HUDEP-2 (cell line): ENCODE measurements at regions not wholly inside any gene's neighbourhood (a gene's known extent, or its start where the extent isn't known, plus 50 kb on each side); places are given as distances from the start of the nearest gene placed in this dataset.

Experiments used
- DNase-seq, 76 experiments: peaks; one replicate each; lab custom pipeline; 2025; ENCODE audit not compliant: unreplicated experiment in 76 of 76; lab: John Stamatoyannopoulos, UW

DNA sequence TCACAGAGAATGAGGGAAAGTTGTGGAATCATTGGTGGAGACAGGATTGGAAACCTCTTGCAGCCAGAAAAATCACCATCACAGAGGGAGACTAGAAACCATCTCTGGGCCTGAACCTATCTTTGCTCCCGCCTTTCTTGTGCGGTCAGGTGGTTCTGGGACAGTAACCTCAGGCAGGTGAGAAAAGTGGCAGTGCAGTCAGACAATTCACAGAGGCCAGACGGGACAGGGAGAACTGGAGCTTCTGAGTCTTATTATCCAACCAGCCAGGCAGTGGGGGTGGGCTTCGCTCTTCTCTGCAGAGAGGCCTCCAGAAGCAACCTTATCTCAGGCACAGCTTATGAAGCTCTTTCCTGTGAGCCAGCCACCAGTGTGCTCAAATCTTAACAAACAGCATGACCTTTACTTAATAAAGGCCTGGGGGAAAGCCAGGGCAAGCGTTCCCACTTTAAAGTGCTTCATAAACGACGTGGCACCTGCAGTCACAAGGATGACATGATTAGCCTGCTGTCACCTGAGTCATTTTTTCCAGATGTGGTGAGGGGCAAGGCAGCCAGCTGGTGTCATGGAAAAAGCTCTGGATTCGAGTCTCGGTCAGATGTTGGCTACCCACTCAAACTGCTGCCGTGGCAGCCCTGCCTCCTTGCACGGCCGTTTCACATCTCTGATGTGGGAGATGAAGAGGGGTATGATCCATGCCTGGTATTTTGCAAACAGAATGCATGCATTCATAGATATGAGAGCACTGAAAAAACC is 109.7 kb downstream of the B3GNT2 start:
- peak in 10 of 76 experiments; percentile 12 to 62 (median 31) for DNase-seq

DNA sequence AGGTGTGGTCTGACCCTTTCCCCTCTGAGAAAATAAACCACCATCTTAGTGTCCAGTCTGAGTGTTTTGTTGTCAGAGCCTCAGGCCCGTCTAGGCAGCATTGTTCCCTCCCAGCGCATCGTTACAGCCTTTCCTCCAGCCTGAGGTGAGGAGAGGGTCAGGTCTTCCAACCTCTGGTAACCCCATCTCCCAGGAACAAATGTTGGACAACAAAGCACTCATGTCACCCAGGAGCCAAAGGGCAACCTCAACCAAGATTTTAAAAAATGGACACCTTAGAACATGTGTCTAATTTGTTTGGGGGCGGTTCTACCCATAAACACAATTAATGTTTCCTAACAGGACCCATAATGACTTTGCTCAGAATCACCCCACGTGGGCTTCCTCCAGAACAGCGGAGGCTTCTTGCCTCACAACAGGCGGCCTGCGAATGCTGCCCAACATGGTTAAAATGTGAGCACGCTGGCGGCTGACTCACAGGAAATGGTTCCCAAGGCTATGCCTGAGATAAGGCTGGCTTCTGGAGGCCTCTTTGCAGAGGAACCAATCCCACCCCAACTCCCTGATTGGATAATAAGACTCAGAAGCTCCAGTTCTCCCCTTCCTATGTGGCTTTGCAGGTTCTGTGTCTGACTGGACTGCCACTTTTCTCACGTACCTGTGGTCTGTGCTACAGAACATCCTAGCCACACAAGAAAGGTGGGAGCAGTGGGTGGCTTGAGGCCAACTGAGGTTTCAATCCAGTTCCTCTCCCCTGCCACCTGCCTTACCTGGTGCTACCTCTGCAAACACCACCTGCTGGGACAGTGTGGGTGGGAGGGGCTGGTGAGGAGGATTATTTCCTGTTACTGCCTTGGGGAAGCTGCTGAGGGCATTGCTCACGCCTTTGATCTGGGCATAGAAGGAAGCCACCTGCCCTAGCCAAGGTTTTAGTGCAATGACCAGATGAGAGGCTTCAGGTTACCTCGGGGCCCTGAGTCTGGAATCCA is 108.8 kb downstream of the B3GNT2 start:
- peak in 68 of 76 experiments; percentile 14 to 82 (median 52) for DNase-seq

- no peak for DNase-seq
These were observed 107.9 kb downstream of the B3GNT2 start for GRCh38 chr2:62303788-62304187.

DNA sequence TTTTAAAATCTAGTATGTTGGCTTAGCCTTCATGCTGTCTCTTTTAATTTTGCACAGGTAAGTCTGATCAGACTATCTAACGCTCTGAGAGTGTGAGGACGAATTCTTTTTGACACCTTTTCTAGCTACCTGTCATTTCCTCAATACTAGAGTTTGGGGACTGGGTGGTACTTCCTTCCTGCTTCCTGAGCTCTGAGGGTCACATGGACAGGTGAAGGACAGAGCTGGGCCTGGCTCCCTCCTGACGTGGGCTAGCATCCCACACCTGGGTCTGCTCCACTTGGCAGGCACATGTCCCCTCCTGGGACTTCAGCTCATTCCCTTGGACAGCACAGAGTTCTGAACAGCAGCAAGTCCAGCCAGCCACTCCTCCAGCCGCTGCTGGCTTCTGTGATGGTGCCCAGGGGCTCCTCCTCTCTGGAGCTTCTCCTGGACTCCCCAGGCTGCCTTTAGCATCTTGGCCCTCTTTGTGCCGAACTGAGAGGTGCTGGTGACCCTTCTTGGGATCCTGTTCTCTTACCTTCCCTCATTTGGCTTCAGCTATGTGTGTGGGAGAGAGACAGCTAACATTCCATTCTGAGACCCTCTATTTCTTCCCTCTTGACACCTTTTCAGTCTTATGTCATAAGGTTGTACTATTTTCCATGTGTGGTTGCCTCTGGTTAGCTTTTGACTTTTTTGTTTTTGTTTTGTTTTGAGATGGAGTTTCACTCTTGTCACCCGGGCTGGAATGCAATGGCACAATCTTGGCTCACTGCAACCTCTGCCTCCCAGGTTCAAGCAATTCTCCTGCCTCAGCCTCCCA is 106.9 kb downstream of the B3GNT2 start:
- DNase-seq: no peak

DNA sequence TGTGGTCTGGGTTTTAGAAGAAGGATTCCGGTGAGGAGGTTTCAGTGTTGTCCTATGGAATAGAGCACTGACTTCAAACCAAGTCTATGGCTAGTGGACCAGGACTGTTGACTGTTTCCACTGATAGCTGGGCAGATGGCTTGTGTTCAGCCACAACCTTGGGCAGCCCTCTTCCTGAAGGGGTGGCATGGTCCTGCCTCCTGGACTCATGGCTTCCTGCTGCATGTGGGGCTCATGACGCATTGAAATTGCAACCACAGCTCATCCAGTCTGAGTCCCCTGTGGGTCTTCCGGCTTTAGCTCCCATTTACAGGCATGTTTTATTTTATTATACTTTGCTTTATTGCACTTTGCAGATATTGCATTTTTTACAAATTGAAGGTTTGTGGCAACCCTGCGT is 105.0 kb downstream of the B3GNT2 start:
- DNase-seq: no peak

GRCh38 chr2:62297624-62298010 is 101.7 kb downstream of the B3GNT2 start:
- DNase-seq: peak in 63 of 76 experiments; percentile 8 to 74 (median 50)

DNA sequence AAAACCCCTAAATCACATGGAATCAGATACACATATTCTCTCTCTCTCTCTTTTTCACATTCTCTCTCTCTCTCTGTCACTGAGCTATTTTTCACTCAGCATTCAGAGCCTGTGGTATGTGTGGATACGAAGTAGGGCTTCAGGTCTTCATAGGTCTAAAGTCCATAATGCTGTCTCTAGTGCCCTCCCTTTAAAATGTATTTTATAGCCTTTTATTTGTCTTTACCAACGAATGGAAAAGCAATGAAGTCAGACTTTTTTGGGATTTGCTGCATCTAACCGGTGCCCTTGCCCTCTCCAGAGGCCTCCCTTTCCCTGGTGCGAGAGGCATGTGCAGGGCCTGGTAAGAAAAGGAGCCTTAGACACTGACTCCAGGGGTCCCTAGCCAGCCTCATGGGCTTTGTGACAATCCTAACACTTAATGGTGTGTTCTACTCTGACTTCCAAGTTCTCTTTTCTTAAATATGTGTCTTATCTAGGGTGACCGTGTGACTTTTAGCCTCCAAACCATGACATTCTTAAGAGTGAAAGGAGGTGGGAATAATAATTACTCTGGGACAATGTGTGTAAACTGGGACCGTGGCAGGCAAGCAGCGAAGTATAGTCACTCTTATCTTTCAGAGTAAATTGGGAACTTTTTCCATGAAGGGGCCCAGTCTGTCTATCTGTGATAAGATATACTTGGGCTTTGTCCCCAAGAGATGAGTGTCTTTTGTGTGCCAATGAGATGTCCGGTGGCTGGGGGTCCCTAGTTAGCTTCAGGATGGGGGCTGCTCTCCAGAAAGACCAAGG is 101.1 kb downstream of the B3GNT2 start:
- DNase-seq: peak in 27 of 76 experiments; percentile 8 to 74 (median 43)

- DNase-seq: peak in 75 of 76 experiments; percentile 20 to 94 (median 80)
These were observed 100.3 kb downstream of the B3GNT2 start for GRCh38 chr2:62296034-62296831.

GRCh38 chr2:62293490-62294271 is 97.8 kb downstream of the B3GNT2 start:
- peak in 58 of 76 experiments; percentile 7 to 78 (median 45) for DNase-seq

DNA sequence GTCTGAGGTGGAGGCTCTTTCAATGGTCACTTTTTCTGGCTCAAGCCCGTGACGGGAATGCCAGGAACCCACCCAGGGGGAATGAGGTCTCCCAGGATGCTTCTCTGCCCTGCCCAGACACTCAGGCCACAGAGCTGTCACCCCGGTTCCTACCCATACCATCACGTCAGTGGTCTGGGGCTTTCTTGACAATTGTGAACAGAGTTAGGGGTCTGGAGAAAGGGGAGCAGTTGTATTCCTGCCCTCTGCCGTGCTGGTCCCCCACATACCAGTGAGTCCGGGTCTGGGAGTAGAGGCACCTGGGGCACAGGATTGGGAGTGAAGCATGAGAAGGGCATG is 97.2 kb downstream of the B3GNT2 start:
- DNase-seq: no peak

DNA sequence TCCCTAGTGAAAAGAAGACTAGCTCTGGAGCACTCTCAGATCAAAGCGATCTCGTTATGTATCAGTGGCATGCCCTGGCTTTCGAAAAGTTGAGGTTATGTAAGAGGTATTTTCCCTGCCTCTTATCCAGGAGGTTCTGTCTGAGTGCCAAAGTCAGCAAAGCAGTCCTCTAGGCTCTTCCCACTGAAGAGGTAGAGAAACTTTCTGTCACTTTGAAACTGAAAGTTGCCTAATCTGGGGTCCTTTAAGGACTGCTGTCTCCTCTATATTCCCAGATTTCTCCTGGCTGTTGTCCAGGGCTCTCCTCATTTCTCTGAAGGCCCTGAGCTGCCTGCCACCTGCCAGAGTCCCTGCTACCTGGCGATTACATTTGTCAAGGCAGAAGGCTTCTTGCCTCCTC is 96.3 kb downstream of the B3GNT2 start:
- DNase-seq: no peak

- DNase-seq: no peak
These were observed 95.7 kb downstream of the B3GNT2 start for GRCh38 chr2:62291517-62292137.

- no peak for DNase-seq
These were observed 95.1 kb downstream of the B3GNT2 start for GRCh38 chr2:62291052-62291451.

GRCh38 chr2:62287899-62288880 is 92.3 kb downstream of the B3GNT2 start:
- DNase-seq: peak in 75 of 76 experiments; percentile 64 to 96 (median 92)

- DNase-seq: no peak
These were observed 91.4 kb downstream of the B3GNT2 start for GRCh38 chr2:62287282-62287681.

GRCh38 chr2:62286089-62286785 is 90.3 kb downstream of the B3GNT2 start:
- DNase-seq: no peak
